ENCODE measurements at regions not wholly inside any gene's neighbourhood (a gene's known extent, or its start where the extent isn't known, plus 50 kb on each side); places are given as distances from the start of the nearest gene placed in this dataset.
A peak's percentile ranks its signal among the peaks of the same experiment; 100 is the strongest.

DNA sequence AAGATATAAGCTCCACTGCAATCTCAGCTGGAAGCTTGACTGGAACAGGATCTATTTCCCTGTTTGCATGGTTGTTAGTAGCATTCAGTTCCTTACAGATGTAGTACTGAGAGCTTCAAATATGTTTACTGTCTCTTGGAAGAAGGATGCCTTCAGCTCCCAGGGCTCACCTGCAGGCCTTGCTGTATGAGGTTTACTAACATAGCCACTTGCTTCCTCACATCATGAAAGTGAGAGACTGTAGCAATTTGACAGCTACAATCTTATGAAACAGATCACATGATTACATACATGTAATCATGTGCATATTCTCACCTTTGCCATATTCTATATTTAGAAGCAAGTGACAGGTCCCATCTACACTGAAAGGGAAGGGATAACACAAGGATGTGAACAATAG lies 458.1 kb upstream of the PCDH20 start:
- no peaks in the 10 kb centered on the region for H3K27me3 ChIP-seq (ENCODE audit: low read length)
- no peak overlapping the region for H2AFZ ChIP-seq (ENCODE audit: low read depth, low read length, severe bottlenecking)
- H4K20me1 ChIP-seq (ENCODE audit: low read depth, low read length) = no peaks in the 10 kb centered on the region
- H3K4me2 ChIP-seq (ENCODE audit: low read depth, low read length, poor library complexity, severe bottlenecking) = no peak overlapping the region
- no peaks in the 10 kb centered on the region for H3F3A ChIP-seq (ENCODE audit: insufficient read depth)
- no peaks in the 10 kb centered on the region for H3K36me3 ChIP-seq (ENCODE audit: low read length)
- H3K9ac ChIP-seq (ENCODE audit: low read length) = no peak overlapping the region
- TF ChIP-seq EZH2phosphoT487 (conservative IDR thresholded peaks at IDR 0.05; ENCODE audit: low read length) = no peak
- TF ChIP-seq CTCF (IDR thresholded peaks at IDR 0.05; ENCODE audit: insufficient read depth, low read length, poor library complexity, severe bottlenecking) = no peak
- no peak overlapping the region for H3K27ac ChIP-seq (ENCODE audit: low read depth, low read length)
- H3K9me2 ChIP-seq (replicated peaks; ENCODE audit: insufficient read depth, low read length) = no peaks in the 10 kb centered on the region
- peaks cover 28% of the 10 kb centered on the region; the same call in 1 of the 2 replicates for H3K9me3 ChIP-seq (ENCODE audit: insufficient read depth, low read length)
- no peak overlapping the region for H3K4me3 ChIP-seq (ENCODE audit: insufficient read depth, low read length, poor library complexity, severe bottlenecking)
- H3K79me2 ChIP-seq (ENCODE audit: insufficient read depth, low read length) = no peaks in the 10 kb centered on the region

DNA sequence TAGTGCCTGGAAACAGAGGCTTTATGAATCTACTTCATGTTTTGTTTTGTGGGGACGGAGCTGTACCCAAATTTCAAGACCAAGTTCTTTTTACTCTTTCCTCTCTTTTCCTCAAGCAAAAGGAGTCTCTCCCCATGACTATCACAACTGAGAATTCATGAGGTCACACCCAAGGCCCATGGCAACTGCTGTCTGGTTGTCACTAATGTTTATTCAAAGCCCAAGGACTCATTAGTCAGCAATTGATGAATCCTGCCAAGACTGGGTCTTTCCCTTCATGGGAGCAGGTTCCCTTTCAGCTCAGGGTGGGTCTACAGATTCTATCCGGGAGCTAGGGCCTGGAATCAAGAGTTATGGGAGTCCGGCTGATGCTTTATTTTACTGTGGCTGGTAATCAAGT lies 441.5 kb upstream of the PCDH20 start:
- H3K27ac ChIP-seq (ENCODE audit: low read depth, low read length) = no peak overlapping the region
- no peak overlapping the region for H3K9ac ChIP-seq (ENCODE audit: low read length)

DNA sequence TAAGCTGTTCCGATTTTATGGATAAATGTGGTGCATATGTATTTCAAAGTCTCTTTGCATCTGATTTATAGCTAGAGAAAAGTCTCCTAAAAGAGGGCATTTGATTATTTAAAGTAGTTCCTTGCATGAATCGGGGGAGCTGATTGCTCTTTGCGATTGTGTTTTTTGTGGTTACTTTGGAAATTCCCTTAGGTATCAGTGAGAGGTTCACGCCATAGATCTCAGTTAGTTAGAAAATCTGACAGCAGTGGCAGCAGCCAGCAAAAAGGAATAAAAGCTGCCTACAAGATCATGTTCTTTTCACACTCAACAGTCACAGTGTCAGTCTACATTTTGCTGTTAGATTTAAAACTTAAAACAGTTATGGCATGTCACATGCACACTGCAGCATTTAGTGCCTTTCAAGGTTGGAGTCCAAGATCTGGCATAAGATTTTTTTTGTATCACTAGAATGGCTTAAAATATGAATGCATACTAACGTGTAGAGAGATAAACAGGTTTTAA lies 436.5 kb upstream of the PCDH20 start:
- H3K4me3 ChIP-seq (ENCODE audit: insufficient read depth, low read length, poor library complexity, severe bottlenecking) = no peak overlapping the region
- no peak overlapping the region for H3K27ac ChIP-seq (ENCODE audit: low read depth, low read length)
- no peaks in the 10 kb centered on the region for H3K9me3 ChIP-seq (ENCODE audit: insufficient read depth, low read length)
- H3K4me2 ChIP-seq (ENCODE audit: low read depth, low read length, poor library complexity, severe bottlenecking) = peak overlapping the region; percentile 22
- no peaks in the 10 kb centered on the region for H3K27me3 ChIP-seq (ENCODE audit: low read length)
- H3K9me2 ChIP-seq (replicated peaks; ENCODE audit: insufficient read depth, low read length) = no peaks in the 10 kb centered on the region
- H3F3A ChIP-seq (ENCODE audit: insufficient read depth) = no peaks in the 10 kb centered on the region
- H3K9ac ChIP-seq (ENCODE audit: low read length) = no peak overlapping the region
- TF ChIP-seq EZH2phosphoT487 (conservative IDR thresholded peaks at IDR 0.05; ENCODE audit: low read length) = no peak
- no peak for TF ChIP-seq CTCF (IDR thresholded peaks at IDR 0.05; ENCODE audit: insufficient read depth, low read length, poor library complexity, severe bottlenecking)
- H4K20me1 ChIP-seq (ENCODE audit: low read depth, low read length) = no peaks in the 10 kb centered on the region
- peak overlapping the region; percentile 75 for H2AFZ ChIP-seq (ENCODE audit: low read depth, low read length, severe bottlenecking)
- no peaks in the 10 kb centered on the region for H3K79me2 ChIP-seq (ENCODE audit: insufficient read depth, low read length)
- H3K36me3 ChIP-seq (ENCODE audit: low read length) = no peaks in the 10 kb centered on the region

More for the DNA sequence above, 441.5 kb upstream of the PCDH20 start:
- Histone ChIP-seq H4K20me1 (ENCODE audit: low read depth, low read length) (no peaks in the 10 kb centered on the region), H3K4me2 (ENCODE audit: low read depth, low read length, poor library complexity, severe bottlenecking) (no peak overlapping the region), H3K4me3 (ENCODE audit: insufficient read depth, low read length, poor library complexity, severe bottlenecking) (no peak overlapping the region), H2AFZ (ENCODE audit: low read depth, low read length, severe bottlenecking) (peak overlapping the region; percentile 34), H3K9me3 (ENCODE audit: insufficient read depth, low read length) (peaks cover under 1% of the 10 kb centered on the region; the same call in 1 of the 2 replicates), H3K36me3 (ENCODE audit: low read length) (no peaks in the 10 kb centered on the region), H3F3A (ENCODE audit: insufficient read depth) (no peaks in the 10 kb centered on the region), H3K9me2 (replicated peaks; ENCODE audit: insufficient read depth, low read length) (no peaks in the 10 kb centered on the region), H3K79me2 (ENCODE audit: insufficient read depth, low read length) (no peaks in the 10 kb centered on the region), H3K27me3 (ENCODE audit: low read length) (no peaks in the 10 kb centered on the region)
- TF ChIP-seq CTCF (IDR thresholded peaks at IDR 0.05; ENCODE audit: insufficient read depth, low read length, poor library complexity, severe bottlenecking) (no peak), EZH2phosphoT487 (conservative IDR thresholded peaks at IDR 0.05; ENCODE audit: low read length) (no peak)

Measured in SU-DHL-6 (cell line).